Panc1 (cell line): ENCODE measurements at regions not wholly inside any gene's neighbourhood (a gene's known extent, or its start where the extent isn't known, plus 50 kb on each side); places are given as distances from the start of the nearest gene placed in this dataset.

Source experiments
- ATAC-seq: fragments of 200-7000 bp; cut with Tn5 transposase; 2 replicates; pipeline ENCODE4 v1.9.1; 2020; ENCODE audit warnings: mild to moderate bottlenecking, moderate library complexity
- BruUV-seq: library from RNA; stranded (reverse); fragments of 400-500 nt; replicated peaks from 2 replicates; lab custom pipeline; 2021; lab: Mats Ljungman, UMichigan
- CTCF ChIA-PET: fragments of 300-600 bp; sonication (Branson Sonifier 250); formaldehyde crosslinking; loops from one replicate; lab custom pipeline; 2022; ENCODE audit warnings: antibody characterized with exemption; lab: Charles Lee
- POLR2A ChIA-PET: fragments of 300-600 bp; sonication (Branson Sonifier 250); formaldehyde crosslinking; loops from one replicate; lab custom pipeline; 2022; ENCODE audit warnings: antibody characterized with exemption; lab: Charles Lee
- DNase-seq: peaks from one replicate; pipeline ENCODE4 v3.0.0-alpha.2; 2010; ENCODE audit warnings: low read depth, low spot score
- H3K27ac ChIP-seq: 2 replicates; pipeline ENCODE4 v1.5.1; 2011; ENCODE audit warnings: mild to moderate bottlenecking, low read length, inconsistent platforms
- H3K27me3 ChIP-seq: fragments of 200-500 bp; sonication (Bioruptor generic); 2 replicates; pipeline ENCODE4 v1.6.0; 2014; ENCODE audit warnings: low read length, inconsistent platforms; ENCODE audit not compliant: control insufficient read depth, insufficient read depth
- H3K36me3 ChIP-seq: fragments of 200-500 bp; sonication (Bioruptor generic); 2 replicates; pipeline ENCODE4 v1.5.1; 2014; ENCODE audit warnings: inconsistent platforms, mild to moderate bottlenecking, low read length, moderate library complexity; ENCODE audit not compliant: control insufficient read depth, insufficient read depth
- H3K4me1 ChIP-seq: 2 replicates; pipeline ENCODE4 v1.5.1; 2011; ENCODE audit warnings: inconsistent platforms, mild to moderate bottlenecking, low read length, moderate library complexity; ENCODE audit not compliant: control insufficient read depth, insufficient read depth
- H3K4me3 ChIP-seq, 2 experiments: 2 replicates each; pipeline ENCODE4 v1.5.1; 2011 to 2012; ENCODE audit warnings: low read depth in 2 of 2, low read length in 2 of 2, mild to moderate bottlenecking in 2 of 2, inconsistent platforms in 1 of 2, moderate library complexity in 1 of 2
- H3K9me3 ChIP-seq: fragments of 200-500 bp; sonication (Bioruptor generic); 2 replicates; pipeline ENCODE4 v1.5.1; 2014; ENCODE audit warnings: low read depth, mild to moderate bottlenecking, inconsistent platforms, low read length, moderate library complexity; ENCODE audit not compliant: control insufficient read depth, insufficient read depth
- CTCF ChIP-seq: fragments of 450-650 bp; IDR thresholded peaks from 2 replicates; pipeline ENCODE4 v1.5.1; 2017; ENCODE audit warnings: mild to moderate bottlenecking
- POLR2AphosphoS5 ChIP-seq: IDR thresholded peaks from 2 replicates; pipeline ENCODE4 v1.6.1; 2012; ENCODE audit warnings: mild to moderate bottlenecking, low read depth, low read length, moderate library complexity
- SIN3A ChIP-seq: IDR thresholded peaks from 2 replicates; pipeline ENCODE4 v1.6.1; 2012; ENCODE audit warnings: low read depth, mild to moderate bottlenecking, low read length, moderate library complexity, borderline replicate concordance; ENCODE audit not compliant: insufficient read depth
- TCF7L2 ChIP-seq: IDR thresholded peaks from 2 replicates; pipeline ENCODE4 v1.6.1; 2011; ENCODE audit warnings: mild to moderate bottlenecking, low read depth, low read length, inconsistent platforms
- in situ Hi-C: cut with HindIII; loops from 2 replicates; pipeline ENCODE4 v1.10.0; 2016; ENCODE audit warnings: low sequenced_read_pairs, low pct_unique_long_range_greater_than_20kb
- intact Hi-C: fragments of 100-400 bp; cut with micrococcal nuclease; formaldehyde crosslinking; loops from one replicate; pipeline ENCODE4 v1.10.0; 2022; ENCODE audit not compliant: unreplicated experiment
- TF ChIP-seq, protein P1 (sequence below), 2 experiments: IDR thresholded peaks; 2 replicates each; pipeline ENCODE4 v1.6.1; 2011 to 2012; ENCODE audit warnings: low read depth in 2 of 2, control low read depth in 1 of 2, low read length in 1 of 2, mild to moderate bottlenecking in 1 of 2, moderate library complexity in 1 of 2; ENCODE audit not compliant: insufficient read depth in 1 of 2

- intact Hi-C loops: loop anchor here (10.0 kb wide), 3 partner anchors 140 to 1030 kb away; no protein-coding TSS in a partner anchor
- in situ Hi-C loops: no loop called here
- CTCF ChIA-PET: interaction anchor here (1.1 kb wide), 1 partner anchor 247 kb away, joined by 3 read pairs; no protein-coding TSS in a partner anchor
These were observed 118.8 kb downstream of the GYPC start for GRCh38 chr2:126774761-126775160.

GRCh38 chr2:126775300-126775985 lies 119.5 kb downstream of the GYPC start:
- TF ChIP-seq TCF7L2 (no peak), SIN3A (no peak), POLR2AphosphoS5 (no peak), CTCF (no peak)
- TF ChIP-seq, protein P1, sequence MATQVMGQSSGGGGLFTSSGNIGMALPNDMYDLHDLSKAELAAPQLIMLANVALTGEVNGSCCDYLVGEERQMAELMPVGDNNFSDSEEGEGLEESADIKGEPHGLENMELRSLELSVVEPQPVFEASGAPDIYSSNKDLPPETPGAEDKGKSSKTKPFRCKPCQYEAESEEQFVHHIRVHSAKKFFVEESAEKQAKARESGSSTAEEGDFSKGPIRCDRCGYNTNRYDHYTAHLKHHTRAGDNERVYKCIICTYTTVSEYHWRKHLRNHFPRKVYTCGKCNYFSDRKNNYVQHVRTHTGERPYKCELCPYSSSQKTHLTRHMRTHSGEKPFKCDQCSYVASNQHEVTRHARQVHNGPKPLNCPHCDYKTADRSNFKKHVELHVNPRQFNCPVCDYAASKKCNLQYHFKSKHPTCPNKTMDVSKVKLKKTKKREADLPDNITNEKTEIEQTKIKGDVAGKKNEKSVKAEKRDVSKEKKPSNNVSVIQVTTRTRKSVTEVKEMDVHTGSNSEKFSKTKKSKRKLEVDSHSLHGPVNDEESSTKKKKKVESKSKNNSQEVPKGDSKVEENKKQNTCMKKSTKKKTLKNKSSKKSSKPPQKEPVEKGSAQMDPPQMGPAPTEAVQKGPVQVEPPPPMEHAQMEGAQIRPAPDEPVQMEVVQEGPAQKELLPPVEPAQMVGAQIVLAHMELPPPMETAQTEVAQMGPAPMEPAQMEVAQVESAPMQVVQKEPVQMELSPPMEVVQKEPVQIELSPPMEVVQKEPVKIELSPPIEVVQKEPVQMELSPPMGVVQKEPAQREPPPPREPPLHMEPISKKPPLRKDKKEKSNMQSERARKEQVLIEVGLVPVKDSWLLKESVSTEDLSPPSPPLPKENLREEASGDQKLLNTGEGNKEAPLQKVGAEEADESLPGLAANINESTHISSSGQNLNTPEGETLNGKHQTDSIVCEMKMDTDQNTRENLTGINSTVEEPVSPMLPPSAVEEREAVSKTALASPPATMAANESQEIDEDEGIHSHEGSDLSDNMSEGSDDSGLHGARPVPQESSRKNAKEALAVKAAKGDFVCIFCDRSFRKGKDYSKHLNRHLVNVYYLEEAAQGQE (IDR thresholded peaks at IDR 0.05; ENCODE audit: insufficient read depth in 1 of 2, low read depth in 2 of 2, low read length in 1 of 2): no peak

More at GRCh38 chr2:126774761-126775160, 118.8 kb downstream of the GYPC start:
- ATAC-seq: no peak
- Histone ChIP-seq H3K4me3 (no peak overlapping the region), H3K9me3 (no peaks in the 10 kb centered on the region), H3K27me3 (peaks cover 5% of the 10 kb centered on the region; the same call in 1 of the 2 replicates), H3K36me3 (no peaks in the 10 kb centered on the region), H3K27ac (no peak overlapping the region), H3K4me1 (no peaks in the 10 kb centered on the region)
- TF ChIP-seq POLR2AphosphoS5 (no peak), SIN3A (no peak), TCF7L2 (no peak), CTCF (no peak)
- TF ChIP-seq, protein P1 (IDR thresholded peaks at IDR 0.05; ENCODE audit: insufficient read depth in 1 of 2, low read depth in 2 of 2, low read length in 1 of 2): no peak
- POLR2A ChIA-PET: no interaction called here
- DNase-seq: no peak
- no TSS peak for BruUV-seq

More at GRCh38 chr2:126775300-126775985, 119.5 kb downstream of the GYPC start:
- ATAC-seq (no peak), DNase-seq (no peak)
- no TSS peak for BruUV-seq
- no peak overlapping the region for H3K4me3 ChIP-seq
- no peaks in the 10 kb centered on the region for H3K9me3 ChIP-seq
- intact Hi-C loops (loop anchor here (10.0 kb wide), 3 partner anchors 141 to 1031 kb away; no protein-coding TSS in a partner anchor), in situ Hi-C loops (no loop called here)
- peaks cover 5% of the 10 kb centered on the region; the same call in 1 of the 2 replicates for H3K27me3 ChIP-seq
- no peaks in the 10 kb centered on the region for H3K36me3 ChIP-seq
- no peak overlapping the region for H3K27ac ChIP-seq
- H3K4me1 ChIP-seq: no peaks in the 10 kb centered on the region
- CTCF ChIA-PET: interaction anchor here (1.0 to 1.1 kb wide), 2 partner anchors 247 kb away, joined by 3 to 4 read pairs; no protein-coding TSS in a partner anchor
- POLR2A ChIA-PET: no interaction called here
